ENCODE measurements at regions not wholly inside any gene's neighbourhood (a gene's known extent, or its start where the extent isn't known, plus 50 kb on each side); places are given as distances from the start of the nearest gene placed in this dataset.

GRCh38 chrX:12002876-12003275 lies 135.4 kb upstream of the FRMPD4 start:
- no peak overlapping the region for H3K27ac ChIP-seq
- TF ChIP-seq ZFX (IDR thresholded peaks at IDR 0.05) (no peak), CTCF (conservative IDR thresholded peaks at IDR 0.05) (no peak)

GRCh38 chrX:12007881-12008280 lies 130.4 kb upstream of the FRMPD4 start:
- H3K27ac ChIP-seq: no peak overlapping the region
- TF ChIP-seq CTCF (conservative IDR thresholded peaks at IDR 0.05) (no peak), ZFX (IDR thresholded peaks at IDR 0.05) (no peak)

DNA sequence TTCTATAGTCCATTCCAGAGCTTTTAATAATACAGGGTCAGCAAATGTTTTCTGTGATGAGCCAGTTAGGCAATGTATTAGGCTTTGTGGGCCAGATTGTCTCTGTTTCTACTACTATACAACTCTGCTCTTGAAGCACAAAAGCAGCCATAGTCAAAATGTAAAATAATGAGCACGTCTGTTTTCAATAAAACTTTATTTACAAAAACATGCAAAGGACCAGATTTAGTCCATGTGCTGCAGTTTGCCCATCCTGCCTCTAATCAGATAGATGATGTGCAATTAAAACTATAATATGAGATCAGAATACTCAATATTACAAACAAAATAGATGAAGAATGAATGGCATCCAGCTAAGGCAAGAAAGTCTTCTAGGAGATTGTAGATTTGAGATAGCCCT lies 127.8 kb upstream of the FRMPD4 start:
- no peak overlapping the region for H3K27ac ChIP-seq
- TF ChIP-seq ZFX (IDR thresholded peaks at IDR 0.05): no peak
- no peak for TF ChIP-seq CTCF (conservative IDR thresholded peaks at IDR 0.05)

DNA sequence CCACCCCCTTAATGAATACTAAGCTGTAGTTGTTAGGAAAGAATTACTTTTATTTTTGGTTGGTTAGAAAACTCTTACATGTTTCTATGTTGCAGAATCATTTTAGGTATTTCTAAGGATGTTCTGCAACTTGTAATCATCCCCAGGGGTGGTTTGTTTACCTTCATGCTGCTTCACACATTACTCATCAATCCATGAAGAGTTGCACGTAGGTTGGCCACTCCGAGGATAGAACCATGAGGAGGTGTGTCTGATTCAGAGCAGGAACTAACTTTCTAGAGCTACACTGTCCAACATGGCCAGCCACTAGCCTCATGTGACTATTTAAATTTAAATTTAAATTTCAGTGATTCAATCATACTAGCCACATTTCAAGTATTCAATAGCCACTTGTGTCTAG lies 127.2 kb upstream of the FRMPD4 start:
- TF ChIP-seq ZFX (IDR thresholded peaks at IDR 0.05) (no peak), CTCF (conservative IDR thresholded peaks at IDR 0.05) (no peak)
- no peak overlapping the region for H3K27ac ChIP-seq

DNA sequence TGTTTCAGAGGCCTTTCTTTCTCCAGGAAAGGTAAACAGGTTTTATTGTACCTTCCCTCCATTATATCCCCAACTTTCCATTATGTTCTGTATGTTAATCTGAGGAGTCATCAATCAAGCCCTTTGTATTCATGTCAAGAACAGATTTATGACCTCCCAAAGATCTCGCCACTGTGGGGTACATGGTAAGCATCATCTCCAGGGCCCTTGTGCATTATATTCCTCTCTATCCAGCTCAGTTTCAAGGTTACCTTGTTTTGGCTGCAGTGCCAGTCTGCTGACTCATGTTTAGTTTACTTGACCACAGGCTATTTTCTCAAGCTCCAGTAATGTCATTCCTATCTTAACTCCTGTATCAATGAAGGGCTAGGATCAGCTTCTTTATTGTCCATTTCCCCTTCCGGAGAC lies 125.1 kb upstream of the FRMPD4 start:
- no peak overlapping the region for H3K27ac ChIP-seq
- no peak for TF ChIP-seq CTCF (conservative IDR thresholded peaks at IDR 0.05)
- TF ChIP-seq ZFX (IDR thresholded peaks at IDR 0.05): no peak

- H3K27ac ChIP-seq: no peak overlapping the region
- TF ChIP-seq ZFX (IDR thresholded peaks at IDR 0.05) (no peak), CTCF (conservative IDR thresholded peaks at IDR 0.05) (no peak)
Observed at GRCh38 chrX:12021698-12022097, 116.6 kb upstream of the FRMPD4 start.

DNA sequence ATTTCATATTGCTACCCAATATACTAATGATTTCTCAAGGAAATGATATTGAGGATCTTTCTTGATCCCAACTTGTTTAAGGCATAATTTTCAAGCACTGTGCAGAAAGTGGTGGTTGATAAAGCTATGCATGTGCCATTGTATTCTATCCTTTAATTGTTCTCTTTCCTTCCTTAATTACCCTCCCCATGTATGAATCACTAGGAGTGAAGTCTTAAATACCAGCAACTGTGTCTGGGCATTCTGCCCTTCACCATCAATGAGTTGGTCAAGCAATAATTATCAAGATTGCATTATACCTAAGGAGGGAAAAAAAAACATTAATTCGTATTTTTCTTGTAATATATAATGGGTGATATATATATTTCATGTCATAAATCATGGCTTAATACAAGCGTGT lies 111.8 kb upstream of the FRMPD4 start:
- TF ChIP-seq ZFX (IDR thresholded peaks at IDR 0.05): no peak
- TF ChIP-seq CTCF (conservative IDR thresholded peaks at IDR 0.05): no peak
- H3K27ac ChIP-seq: no peak overlapping the region

Measured in C4-2B (cell line).